Esophagus (tissue), 2 donors: ENCODE measurements at regions not wholly inside any gene's neighbourhood (a gene's known extent, or its start where the extent isn't known, plus 50 kb on each side); places are given as distances from the start of the nearest gene placed in this dataset.

Source experiments
- H3K27ac ChIP-seq, 2 donors: one replicate each; pipeline ENCODE4 v1.5.1; 2013; ENCODE audit warnings: low read depth in 2 of 2, mild to moderate bottlenecking in 2 of 2, inconsistent platforms in 1 of 2, low read length in 1 of 2, moderate library complexity in 1 of 2
- H3K27me3 ChIP-seq, 2 donors: one replicate each; pipeline ENCODE4 v1.6.1; 2013; ENCODE audit warnings: low read length in 2 of 2, control low read depth in 1 of 2, mild to moderate bottlenecking in 1 of 2; ENCODE audit not compliant: insufficient read depth in 2 of 2, control insufficient read depth in 1 of 2
- H3K36me3 ChIP-seq, 2 donors: one replicate each; pipeline ENCODE4 v1.6.1; 2013; ENCODE audit warnings: low read length in 1 of 2; ENCODE audit not compliant: control insufficient read depth in 2 of 2, insufficient read depth in 2 of 2
- H3K4me1 ChIP-seq, 2 donors: one replicate each; pipeline ENCODE4 v1.6.1; 2013; ENCODE audit warnings: low read length in 1 of 2; ENCODE audit not compliant: control insufficient read depth in 2 of 2, insufficient read depth in 2 of 2
- H3K4me3 ChIP-seq, 2 donors: one replicate each; pipeline ENCODE4 v1.5.1; 2013; ENCODE audit warnings: low read length in 2 of 2, mild to moderate bottlenecking in 2 of 2, low read depth in 1 of 2, moderate library complexity in 1 of 2
- H3K9me3 ChIP-seq, 2 donors: one replicate each; pipeline ENCODE4 v1.6.1; 2013; ENCODE audit warnings: mild to moderate bottlenecking in 2 of 2, low read depth in 1 of 2, low read length in 1 of 2, moderate library complexity in 1 of 2; ENCODE audit not compliant: control insufficient read depth in 2 of 2, insufficient read depth in 1 of 2
- WGBS, 2 donors: extraction: QIAGEN DNeasy Blood & Tissue Kit; methylation state at CpG; one replicate each; pipeline ENCODE4 v1.1.7; 2013; 5-methylcytosine and 5-hydroxymethylcytosine counted together
- donor health status: healthy with polysubstance abuse.
- donor health status: Bipolar disorder and iron deficiency.

DNA sequence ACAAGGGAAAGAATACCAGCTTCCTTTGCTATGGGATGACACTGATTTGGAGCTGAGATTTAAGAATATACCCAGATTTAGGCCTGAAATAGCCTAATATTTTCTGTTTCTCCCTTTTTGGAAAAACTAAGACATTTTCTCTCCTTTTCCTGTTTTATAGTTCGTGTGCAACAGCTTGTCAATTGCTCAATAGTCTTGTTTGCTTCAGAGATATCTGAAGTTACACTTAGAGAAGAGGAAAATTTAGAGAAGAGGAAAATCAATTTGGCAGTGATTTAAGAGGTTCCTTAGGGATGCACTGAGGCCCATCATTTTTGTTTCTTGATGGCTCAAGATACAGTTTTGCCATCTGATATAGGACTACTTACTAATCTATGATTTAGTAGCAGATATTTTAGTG lies 398.6 kb downstream of the RFPL4B start:
- H3K9me3 ChIP-seq: no peaks in the 10 kb centered on the region
- no peaks in the 10 kb centered on the region for H3K4me1 ChIP-seq
- no peak overlapping the region for H3K4me3 ChIP-seq
- H3K27me3 ChIP-seq: no peaks in the 10 kb centered on the region
- H3K27ac ChIP-seq: no peak overlapping the region
- no peaks in the 10 kb centered on the region for H3K36me3 ChIP-seq
- 32 to 46% methylated on average over 1 of the region's 1 CpG for WGBS, 2 donors

DNA sequence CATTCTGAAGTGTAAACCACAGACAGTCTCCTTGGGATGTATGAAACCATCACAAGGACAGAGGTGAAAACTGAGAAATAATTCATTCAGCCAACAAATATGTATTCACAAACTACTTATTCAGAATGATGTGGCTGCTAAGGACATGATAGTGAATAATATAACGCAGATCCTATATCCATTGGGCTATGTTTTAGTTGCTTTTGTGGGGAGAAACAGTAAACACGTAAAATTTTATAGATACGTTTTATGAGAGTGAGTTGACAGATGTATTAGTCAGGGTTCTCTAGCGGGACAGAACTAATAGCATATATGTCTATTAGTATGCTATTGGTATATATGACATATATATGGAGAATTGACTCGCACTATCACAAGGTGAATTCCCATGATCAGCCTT lies 402.5 kb downstream of the RFPL4B start:
- no peak overlapping the region for H3K27ac ChIP-seq
- H3K27me3 ChIP-seq: no peaks in the 10 kb centered on the region
- no peaks in the 10 kb centered on the region for H3K36me3 ChIP-seq
- no peaks in the 10 kb centered on the region for H3K4me1 ChIP-seq
- WGBS, 2 donors: 93 to 96% methylated on average over 5 of the region's 5 CpGs
- H3K4me3 ChIP-seq: no peak overlapping the region
- no peaks in the 10 kb centered on the region for H3K9me3 ChIP-seq

DNA sequence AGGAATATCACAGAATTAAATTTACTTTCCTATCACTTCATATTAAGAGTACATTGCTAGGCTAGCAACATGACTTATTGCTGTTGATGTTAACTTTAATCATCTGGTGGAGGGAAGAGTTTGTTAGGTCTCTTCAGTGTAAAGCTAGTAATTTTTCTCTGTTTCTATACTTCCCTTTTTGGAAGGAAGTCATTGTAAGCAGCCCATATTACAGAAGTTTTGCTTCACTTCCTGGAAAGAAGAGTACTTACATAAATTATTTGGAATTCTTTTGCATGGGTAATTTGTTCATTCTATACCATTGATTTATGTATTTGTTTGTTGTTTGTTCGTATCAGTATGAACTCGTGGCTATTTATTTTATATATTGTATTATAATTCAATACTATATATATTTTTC lies 405.2 kb downstream of the RFPL4B start:
- H3K4me3 ChIP-seq: no peak overlapping the region
- H3K36me3 ChIP-seq: no peaks in the 10 kb centered on the region
- no peaks in the 10 kb centered on the region for H3K9me3 ChIP-seq
- H3K4me1 ChIP-seq: no peaks in the 10 kb centered on the region
- no peak overlapping the region for H3K27ac ChIP-seq
- 84 to 89% methylated on average over 2 of the region's 2 CpGs for WGBS, 2 donors
- H3K27me3 ChIP-seq: no peaks in the 10 kb centered on the region

DNA sequence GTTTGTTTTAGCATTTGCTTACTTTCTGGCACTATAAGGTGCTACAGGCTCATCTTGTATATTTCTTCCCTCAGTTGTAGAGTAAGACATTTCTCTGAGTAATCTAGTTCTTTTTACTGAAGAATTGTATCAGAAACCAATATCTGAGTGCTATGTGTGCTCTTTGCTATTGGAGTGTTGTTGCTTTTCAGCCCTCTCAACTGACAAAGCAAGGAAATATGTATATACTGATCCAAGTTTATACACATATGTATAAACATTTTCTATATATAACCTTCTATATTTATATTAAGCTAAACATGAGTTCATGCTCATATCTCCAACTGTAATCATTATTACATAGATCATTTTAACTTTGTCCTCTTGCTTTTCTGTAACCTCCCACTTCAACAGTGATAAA lies 405.7 kb downstream of the RFPL4B start:
- Histone ChIP-seq H3K27me3 (no peaks in the 10 kb centered on the region), H3K36me3 (no peaks in the 10 kb centered on the region), H3K9me3 (no peaks in the 10 kb centered on the region), H3K27ac (no peak overlapping the region), H3K4me3 (no peak overlapping the region), H3K4me1 (no peaks in the 10 kb centered on the region)

DNA sequence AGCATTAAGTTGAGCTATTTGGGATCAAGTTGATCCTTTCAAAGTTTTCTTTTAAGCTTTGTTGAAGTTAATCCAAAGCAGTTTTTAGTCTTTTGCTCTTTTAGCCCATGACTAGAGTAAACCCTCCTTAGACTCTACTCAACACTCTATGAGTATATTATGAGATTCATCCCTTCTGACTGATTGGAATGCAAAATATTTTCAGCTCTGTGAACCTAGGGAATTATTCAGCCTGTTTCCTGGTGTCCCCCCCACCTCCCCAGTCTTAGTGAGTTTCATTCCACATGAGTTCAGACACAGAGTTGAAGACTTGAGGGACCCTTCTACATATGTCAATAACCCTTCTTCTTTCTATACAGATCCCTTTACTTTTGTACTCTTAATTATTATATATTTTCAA lies 413.7 kb downstream of the RFPL4B start:
- no peaks in the 10 kb centered on the region for H3K27me3 ChIP-seq
- no peaks in the 10 kb centered on the region for H3K36me3 ChIP-seq
- H3K4me3 ChIP-seq: no peak overlapping the region
- no peaks in the 10 kb centered on the region for H3K4me1 ChIP-seq
- H3K9me3 ChIP-seq: no peaks in the 10 kb centered on the region
- no peak overlapping the region for H3K27ac ChIP-seq

DNA sequence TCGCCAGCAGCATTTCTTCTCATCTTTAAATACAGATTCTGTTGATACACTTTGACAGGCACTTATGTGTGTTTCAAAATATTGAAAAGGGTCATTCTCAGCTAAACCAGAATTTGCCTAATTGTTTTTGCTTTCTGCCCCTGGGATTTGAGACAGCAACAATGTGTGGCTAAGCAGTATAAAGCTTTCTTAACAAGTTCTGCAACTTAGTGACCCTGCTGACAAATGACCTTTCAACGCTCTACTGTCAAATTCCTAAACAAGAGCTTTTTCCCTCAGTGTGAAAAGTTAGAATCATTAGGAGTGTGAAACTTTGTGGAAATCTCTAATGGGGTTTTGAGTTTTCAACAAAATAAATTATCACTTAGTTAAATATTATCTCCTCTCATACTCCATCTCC lies 414.6 kb downstream of the RFPL4B start:
- 68 to 72% methylated on average over 2 of the region's 2 CpGs for WGBS, 2 donors
- Histone ChIP-seq H3K4me1 (no peaks in the 10 kb centered on the region), H3K27me3 (no peaks in the 10 kb centered on the region), H3K36me3 (no peaks in the 10 kb centered on the region), H3K4me3 (no peak overlapping the region), H3K27ac (no peak overlapping the region), H3K9me3 (no peaks in the 10 kb centered on the region)

DNA sequence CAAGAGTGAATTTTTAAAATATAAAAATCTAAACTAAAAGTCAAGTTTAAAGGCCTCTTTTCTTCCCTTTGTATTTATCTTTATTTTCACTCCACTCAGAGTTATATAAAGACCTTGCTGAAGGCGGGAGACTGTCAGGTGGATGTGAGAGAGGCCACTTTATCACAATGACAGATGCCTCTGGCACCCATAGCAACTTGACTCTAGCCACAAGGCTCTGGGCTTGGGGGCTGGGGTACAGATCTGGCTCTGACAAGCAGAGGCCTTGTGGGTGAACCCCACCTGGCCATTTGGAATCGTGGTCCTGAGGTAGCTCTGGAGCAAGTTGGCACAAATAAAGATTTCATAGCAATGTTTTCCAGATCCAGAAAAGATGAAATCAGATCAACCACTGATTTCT lies 417.2 kb downstream of the RFPL4B start:
- Histone ChIP-seq H3K4me1 (no peaks in the 10 kb centered on the region), H3K4me3 (no peak overlapping the region), H3K27ac (no peak overlapping the region), H3K27me3 (no peaks in the 10 kb centered on the region), H3K36me3 (no peaks in the 10 kb centered on the region), H3K9me3 (peaks cover 0 to 2% of the 10 kb centered on the region in 2 donors)
- WGBS, 2 donors: 67 to 77% methylated on average over 2 of the region's 2 CpGs

DNA sequence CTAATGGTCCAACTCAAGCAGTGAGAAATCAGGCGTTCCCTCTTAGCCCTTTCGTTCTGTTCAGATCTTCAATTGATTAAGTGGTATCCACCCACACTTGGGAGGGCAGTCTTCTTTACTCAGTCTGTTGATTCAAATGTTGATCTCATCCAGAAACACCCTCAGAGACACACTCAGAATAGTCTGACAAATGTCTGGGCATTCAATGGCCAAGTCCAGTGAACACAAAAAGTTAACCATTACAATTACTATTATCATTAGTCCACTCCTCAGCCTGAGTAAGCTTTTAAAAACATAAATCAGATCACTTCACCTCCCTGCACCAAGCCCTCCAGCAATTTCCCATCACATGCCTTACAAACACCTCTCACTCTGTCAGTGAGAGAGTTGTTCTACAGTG lies 423.2 kb downstream of the RFPL4B start:
- Histone ChIP-seq H3K27ac (no peak overlapping the region), H3K9me3 (peaks cover 0 to 2% of the 10 kb centered on the region in 2 donors), H3K27me3 (no peaks in the 10 kb centered on the region), H3K4me1 (no peaks in the 10 kb centered on the region), H3K36me3 (no peaks in the 10 kb centered on the region), H3K4me3 (no peak overlapping the region)
- 36 to 65% methylated on average over 2 of the region's 2 CpGs for WGBS, 2 donors

DNA sequence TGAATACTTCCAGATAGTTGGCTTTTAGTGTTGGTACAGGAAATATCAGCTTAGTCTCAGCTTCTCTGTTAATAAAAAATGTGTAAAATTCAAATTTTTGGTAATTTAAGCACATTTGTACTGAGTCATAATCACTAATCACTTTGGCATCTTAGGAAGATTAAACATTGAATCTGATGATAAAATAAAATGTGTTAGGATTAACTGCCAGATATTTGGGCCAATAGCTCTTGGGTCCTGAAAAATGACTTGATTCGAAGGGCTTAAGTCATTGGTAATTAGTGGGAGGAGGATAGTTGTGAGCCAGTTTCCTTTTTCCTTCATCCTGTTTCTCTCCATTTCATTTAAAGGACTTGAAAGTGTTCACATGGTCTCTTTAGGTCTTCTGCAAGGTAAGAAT lies 426.1 kb downstream of the RFPL4B start:
- 0% methylated on average over 1 of the region's 1 CpG for WGBS, 2 donors
- H3K4me3 ChIP-seq: no peak overlapping the region
- no peaks in the 10 kb centered on the region for H3K4me1 ChIP-seq

DNA sequence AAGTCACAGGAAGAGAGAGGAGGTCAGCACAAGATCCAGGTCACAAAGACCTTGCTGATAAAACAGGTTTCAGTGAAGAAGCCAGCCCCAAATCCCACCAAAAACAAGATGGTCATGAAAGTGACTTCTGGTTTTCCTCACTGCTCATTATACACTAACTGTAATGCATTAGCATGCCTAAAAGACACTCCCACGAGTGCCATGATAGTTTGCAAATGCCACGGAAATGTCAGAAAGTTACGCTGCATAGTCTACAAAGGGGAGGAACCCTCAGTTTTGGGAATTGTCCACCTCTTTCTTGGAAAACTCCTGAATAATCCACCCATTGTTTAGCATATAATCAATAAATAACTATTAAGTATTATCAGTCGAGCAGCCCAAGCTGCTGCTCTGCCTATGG lies 427.2 kb downstream of the RFPL4B start:
- no peaks in the 10 kb centered on the region for H3K9me3 ChIP-seq
- no peaks in the 10 kb centered on the region for H3K4me1 ChIP-seq
- H3K27me3 ChIP-seq: no peaks in the 10 kb centered on the region
- H3K27ac ChIP-seq: no peak overlapping the region
- H3K36me3 ChIP-seq: no peaks in the 10 kb centered on the region
- 78 to 90% methylated on average over 4 of the region's 4 CpGs for WGBS, 2 donors
- no peak overlapping the region for H3K4me3 ChIP-seq

More for the DNA sequence above, 426.1 kb downstream of the RFPL4B start:
- H3K36me3 ChIP-seq: no peaks in the 10 kb centered on the region
- no peaks in the 10 kb centered on the region for H3K27me3 ChIP-seq
- no peaks in the 10 kb centered on the region for H3K9me3 ChIP-seq
- no peak overlapping the region for H3K27ac ChIP-seq
